Right lobe of liver (tissue), 6 donors: ENCODE measurements at regions not wholly inside any gene's neighbourhood (a gene's known extent, or its start where the extent isn't known, plus 50 kb on each side); places are given as distances from the start of the nearest gene placed in this dataset.
A peak's percentile ranks its signal among the peaks of the same experiment; 100 is the strongest.

ENCODE experiments used
- ATAC-seq, 4 donors: fragments of 200-7000 bp; cut with Tn5 transposase; one replicate each; pipeline ENCODE4 v1.9.1; 2020; ENCODE audit warnings: mild to moderate bottlenecking in 4 of 4, moderate library complexity in 4 of 4
- DNase-seq, 3 donors: peaks; one replicate each; pipeline ENCODE4 v3.0.0-alpha.2; 2020
- H3K27ac ChIP-seq, 3 donors: fragments of 200-600 bp; one replicate each; pipeline ENCODE4 v1.8.0; 2022
- H3K27me3 ChIP-seq, 2 donors: fragments of 200-600 bp; one replicate each; pipeline ENCODE4 v1.8.0; 2022
- H3K36me3 ChIP-seq, 4 donors: fragments of 200-600 bp; sonication (generic) in 1 of 4; one replicate each; pipeline versions ENCODE4 v1.5.1 to v1.8.0; 2017 to 2022; ENCODE audit warnings: control low read depth in 1 of 4
- H3K4me1 ChIP-seq, 4 donors: fragments of 200-600 bp; sonication (generic) in 1 of 4; one replicate each; pipeline versions ENCODE4 v1.5.1 to v1.8.0; 2017 to 2022; ENCODE audit warnings: control low read depth in 1 of 4
- H3K4me3 ChIP-seq, 3 donors: fragments of 200-600 bp; one replicate each; pipeline ENCODE4 v1.8.0; 2022
- H3K9me3 ChIP-seq, 4 donors: fragments of 200-600 bp; sonication (generic) in 1 of 4; one replicate each; pipeline versions ENCODE4 v1.5.1 to v1.8.0; 2017 to 2022; ENCODE audit warnings: control low read depth in 1 of 4
- CTCF ChIP-seq, 4 donors: fragments of 200-600 bp in 3 of 4; fragments of 450-650 bp in 1 of 4; IDR thresholded peaks; one replicate each; pipeline versions ENCODE4 v1.5.1 to v1.8.0; 2016 to 2022; ENCODE audit warnings: antibody characterized with exemption in 4 of 4, mild to moderate bottlenecking in 2 of 4
- POLR2A ChIP-seq: fragments of 450-650 bp; IDR thresholded peaks from one replicate; pipeline ENCODE4 v1.6.1; 2017; ENCODE audit warnings: antibody characterized with exemption, mild to moderate bottlenecking
- WGBS: methylation state at CpG from one replicate; pipeline ENCODE4 v1.1.6; 2018; ENCODE audit warnings: low coverage, low lambda C conversion rate; ENCODE audit not compliant: insufficient coverage; ENCODE audit errors: missing lambda C conversion rate; 5-methylcytosine and 5-hydroxymethylcytosine counted together
- intact Hi-C, 2 donors: fragments of 100-400 bp; cut with DNase I; formaldehyde crosslinking; loops; one replicate each; pipeline versions ENCODE4 v1.11.2 to v1.14.1; 2022
- microRNA counts: library from miRNA; unstranded; fragments of <30 nt; microRNA quantifications from one replicate; lab custom pipeline; 2016
- microRNA-seq, 2 donors: library from miRNA; unstranded; fragments of <30 nt; microRNA quantifications; one replicate each; pipeline ENCODE4, GENCODE V29; 2019 to 2020
- small RNA-seq, 2 experiments: library from RNA; depleted of rRNA; stranded (forward); fragments of <200 nt; gene quantifications; one replicate each; pipeline ENCODE3, GENCODE V24; 2016
- donor health status: DM: no; HTN: yes; CAD: no.
- donor health status: DM: no; HTN: no; CAD: no.
- donor health status: DM: no; HTN: no; CAD: no.
- donor health status: DM: no; HTN: yes; CAD: no.
- donor health status: DM: no; HTN: yes; CAD: no.

- no peak overlapping the region for H3K4me3 ChIP-seq
- no peaks in the 10 kb centered on the region for H3K27me3 ChIP-seq
- ATAC-seq (no peak), DNase-seq (no peak)
- H3K36me3 ChIP-seq: peaks cover 0 to 2% (median 0%) of the 10 kb centered on the region in 4 donors
- intact Hi-C loops: no loop called here
- no peaks in the 10 kb centered on the region for H3K4me1 ChIP-seq
- peaks cover 0 to 8% (median 3%) of the 10 kb centered on the region in 4 donors for H3K9me3 ChIP-seq
- H3K27ac ChIP-seq: no peak overlapping the region
- TF ChIP-seq CTCF (IDR thresholded peaks at IDR 0.05) (no peak), POLR2A (no peak)
These were observed 59.3 kb upstream of the ZNF169 start for GRCh38 chr9:94199776-94200175.

GRCh38 chr9:94204174-94204573 lies 54.9 kb upstream of the ZNF169 start:
- H3K27ac ChIP-seq: no peak overlapping the region
- DNase-seq: no peak
- no peaks in the 10 kb centered on the region for H3K36me3 ChIP-seq
- TF ChIP-seq POLR2A: no peak
- no peak for TF ChIP-seq CTCF (IDR thresholded peaks at IDR 0.05)
- H3K4me1 ChIP-seq: no peaks in the 10 kb centered on the region
- no peak overlapping the region for H3K4me3 ChIP-seq
- peaks cover 0 to 5% (median 0%) of the 10 kb centered on the region in 4 donors for H3K9me3 ChIP-seq
- WGBS: 63% methylated on average over 4 of the region's 4 CpGs
- intact Hi-C loops: no loop called here
- no peak for ATAC-seq
- H3K27me3 ChIP-seq: no peaks in the 10 kb centered on the region

GRCh38 chr9:94207781-94208180 lies 51.3 kb upstream of the ZNF169 start:
- no peak for ATAC-seq

More at GRCh38 chr9:94207781-94208180, 51.3 kb upstream of the ZNF169 start:
- DNase-seq: no peak
- H3K4me3 ChIP-seq: no peak overlapping the region
- intact Hi-C loops: no loop called here
- H3K36me3 ChIP-seq: no peaks in the 10 kb centered on the region
- H3K4me1 ChIP-seq: no peaks in the 10 kb centered on the region
- no peak overlapping the region for H3K27ac ChIP-seq
- no peak for TF ChIP-seq POLR2A
- no peak for TF ChIP-seq CTCF (IDR thresholded peaks at IDR 0.05)
- 80% methylated on average over 1 of the region's 1 CpG for WGBS
- H3K9me3 ChIP-seq: peaks cover 0 to 5% (median 0%) of the 10 kb centered on the region in 4 donors
- no peaks in the 10 kb centered on the region for H3K27me3 ChIP-seq

MicroRNAs in the stretch of these regions (microRNA counts, 767-probe panel; counts per million panel counts)
- microRNA hsa-let-7d-5p (lab: Ali Mortazavi, UCI) (12,567 counts per million, percentile 80 among the panel's probes with 10 or more counts), microRNA hsa-let-7f-5p (lab: Ali Mortazavi, UCI) (11,855 counts per million, percentile 72 among the panel's probes with 10 or more counts)

Small RNA genes in the stretch of these regions (microRNA-seq; reads per million reads assigned to microRNA genes)
- 392 to 478 reads per million in 2 donors for gene MIRLET7A1
- gene MIRLET7D: 7,347 to 9,359 reads per million in 2 donors
- gene MIRLET7F1: 557 to 629 reads per million in 2 donors

Small RNA genes in the stretch of these regions (small RNA-seq; reads per million reads assigned to genes)
- gene MIRLET7A1: 14.4 to 18.2 reads per million in 2 experiments
- gene MIRLET7D: 111 to 147 reads per million in 2 experiments
- 155 to 310 reads per million in 2 experiments for gene MIRLET7F1
